K562 (cell line): ENCODE measurements at regions not wholly inside any gene's neighbourhood (a gene's known extent, or its start where the extent isn't known, plus 50 kb on each side); places are given as distances from the start of the nearest gene placed in this dataset.

Experiments used
- ATAC-seq: fragments of 200-7000 bp; cut with Tn5 transposase; 3 replicates; pipeline ENCODE4 v1.9.1; 2020; ENCODE audit warnings: moderate library complexity
- BruUV-seq: library from RNA; stranded (reverse); fragments of 400-500 nt; replicated peaks from 2 replicates; lab custom pipeline; 2021; lab: Mats Ljungman, UMichigan
- CTCF ChIA-PET: fragments of 300-600 bp; formaldehyde crosslinking; extraction: SDS; loops from one replicate; lab custom pipeline; 2021; ENCODE audit warnings: low intra/inter-chr PET ratio; lab: Yijun Ruan, JAX
- POLR2A ChIA-PET: fragments of 300-600, 350-650 bp; sonication (Branson Sonifier 250); formaldehyde crosslinking; extraction: SDS; loops from one replicate; lab custom pipeline; 2021; ENCODE audit warnings: antibody characterized with exemption, inconsistent platforms; lab: Yijun Ruan, JAX
- DNase-seq, 4 experiments: peaks; one replicate each; pipeline versions ENCODE4 v3.0.0 to v3.0.0-alpha.2; 2011 to 2018; ENCODE audit warnings: low spot score in 3 of 4, mixed read lengths in 3 of 4; ENCODE audit errors: extremely low read depth in 1 of 4
- FAIRE-seq: peaks from 2 replicates; lab custom pipeline; 2011; peaks lifted over from hg19 to GRCh38; lab: Jason Lieb, UNC
- H2AFZ ChIP-seq: 2 replicates; pipeline ENCODE4 v1.6.0; 2011; ENCODE audit warnings: low read depth, low read length, control low read depth, inconsistent platforms
- H3K27ac ChIP-seq: fragments of 200-600 bp; 3 replicates; pipeline ENCODE4 v1.8.0; 2011; ENCODE audit warnings: low read depth, mild to moderate bottlenecking, control low read depth, inconsistent platforms, low read length, moderate library complexity, mixed read lengths; ENCODE audit errors: extremely low read depth
- H3K27me3 ChIP-seq, 2 experiments: fragments of 300-600 bp in 1 of 2; 2 replicates in 1 of 2; 3 replicates in 1 of 2; pipeline versions ENCODE4 v1.6.0 to v1.8.0; 2011; ENCODE audit warnings: inconsistent platforms in 2 of 2, low read length in 2 of 2, mild to moderate bottlenecking in 1 of 2, mixed read lengths in 1 of 2, moderate library complexity in 1 of 2; ENCODE audit not compliant: control insufficient read depth in 2 of 2, insufficient read depth in 2 of 2
- H3K36me3 ChIP-seq: fragments of 300-600 bp; 3 replicates; pipeline ENCODE4 v1.8.0; 2011; ENCODE audit warnings: mild to moderate bottlenecking, low read length, inconsistent platforms; ENCODE audit not compliant: control insufficient read depth, insufficient read depth
- H3K4me1 ChIP-seq, 2 experiments: fragments of 200-600 bp in 1 of 2; replicated peaks in 1 of 2; 2 replicates in 1 of 2; 3 replicates in 1 of 2; pipeline versions ENCODE4 v1.5.1 to v1.8.0; 2011; ENCODE audit warnings: inconsistent platforms in 2 of 2, low read length in 2 of 2, mild to moderate bottlenecking in 1 of 2, mixed read lengths in 1 of 2, moderate library complexity in 1 of 2; ENCODE audit not compliant: control insufficient read depth in 2 of 2, insufficient read depth in 2 of 2
- H3K4me2 ChIP-seq: 2 replicates; pipeline ENCODE4 v1.6.1; 2011; ENCODE audit warnings: low read length, control low read depth, inconsistent platforms, mixed read lengths; ENCODE audit not compliant: insufficient read depth
- H3K4me3 ChIP-seq: fragments of 200-600 bp; sonication (generic), shearing (Covaris generic); 2 replicates; pipeline ENCODE4 v1.5.1; 2016; ENCODE audit warnings: control low read depth, inconsistent platforms
- H3K79me2 ChIP-seq: fragments of 200-600 bp; 3 replicates; pipeline ENCODE4 v1.8.0; 2011; ENCODE audit warnings: low read length, inconsistent platforms; ENCODE audit not compliant: control insufficient read depth, insufficient read depth
- H3K9ac ChIP-seq, 2 experiments: 2 replicates each; pipeline versions ENCODE4 v1.6.0 to v1.6.1; 2011; ENCODE audit warnings: low read depth in 2 of 2, low read length in 2 of 2, control low read depth in 1 of 2, inconsistent platforms in 1 of 2, mild to moderate bottlenecking in 1 of 2, mixed read lengths in 1 of 2; ENCODE audit not compliant: insufficient read depth in 1 of 2
- H3K9me1 ChIP-seq: one replicate; pipeline ENCODE4 v1.6.0; 2011; ENCODE audit warnings: inconsistent platforms, mild to moderate bottlenecking, low read length, moderate library complexity; ENCODE audit not compliant: control insufficient read depth, insufficient read depth
- H3K9me3 ChIP-seq: replicated peaks from 2 replicates; pipeline ENCODE4 v1.5.1; 2011; ENCODE audit warnings: low read depth, low read length, inconsistent platforms; ENCODE audit not compliant: control insufficient read depth, insufficient read depth
- H4K20me1 ChIP-seq: replicated peaks from 2 replicates; pipeline ENCODE4 v1.6.1; 2011; ENCODE audit warnings: low read length, inconsistent platforms, mixed read lengths; ENCODE audit not compliant: control insufficient read depth, insufficient read depth
- HLTF ChIP-seq: fragments of 450-650 bp; IDR thresholded peaks from 2 replicates; pipeline ENCODE4 v1.6.1; 2016
- NFIC ChIP-seq: fragments of 450-650 bp; IDR thresholded peaks from 2 replicates; pipeline ENCODE4 v1.6.1; 2017; ENCODE audit warnings: mild to moderate bottlenecking, inconsistent platforms
- RBFOX2 ChIP-seq: fragments of 200-400 bp; formaldehyde crosslinking; IDR thresholded peaks from 2 replicates; pipeline ENCODE4 v1.6.1; 2017; ENCODE audit warnings: low read depth, mild to moderate bottlenecking, low read length, moderate library complexity
- TRIM28 ChIP-seq: fragments of 450-650 bp; IDR thresholded peaks from 2 replicates; pipeline ENCODE4 v1.6.1; 2017
- ZNF436 ChIP-seq: fragments of 250-450, 450-650 bp; sonication (Bioruptor Pico); formaldehyde crosslinking; IDR thresholded peaks from 2 replicates; pipeline ENCODE4 v1.7.0; 2020; ENCODE audit warnings: mild to moderate bottlenecking
- WGBS: fragments of 100-300 bp; shearing (Covaris generic); methylation state at CpG from one replicate; pipeline ENCODE4 v1.1.6; 2016; ENCODE audit warnings: low coverage, mixed read lengths; ENCODE audit not compliant: insufficient coverage; ENCODE audit errors: missing lambda C conversion rate; 5-methylcytosine and 5-hydroxymethylcytosine counted together
- in situ Hi-C: fragments of 300-500 bp; cut with MboI; formaldehyde crosslinking; loops from 4 replicates; pipeline ENCODE4 v1.15.0; 2018; ENCODE audit warnings: inconsistent platforms, mixed read lengths
- intact Hi-C: fragments of 100-400 bp; cut with micrococcal nuclease; formaldehyde crosslinking; loops from 2 replicates; pipeline ENCODE4 v1.14.2; 2022
- TF ChIP-seq, protein P1 (sequence below), 3 experiments: IDR thresholded peaks in 2 of 3; conservative IDR thresholded peaks in 1 of 3; 2 replicates each; pipeline ENCODE4 v1.5.1; 2011 to 2012; ENCODE audit warnings: low read length in 3 of 3, mild to moderate bottlenecking in 3 of 3, control low read depth in 2 of 3, improper control_type of control experiment in 1 of 3, inconsistent platforms in 1 of 3, low read depth in 1 of 3, mixed read lengths in 1 of 3, moderate library complexity in 1 of 3; ENCODE audit not compliant: insufficient read depth in 2 of 3
- TF ChIP-seq, protein P2 (sequence below), 2 experiments: fragments of 450-650 bp; formaldehyde crosslinking in 1 of 2; IDR thresholded peaks; 2 replicates each; pipeline versions ENCODE4 v1.4.0 to v1.6.1; 2014 to 2020; ENCODE audit warnings: mild to moderate bottlenecking in 2 of 2, borderline replicate concordance in 1 of 2, low read depth in 1 of 2

DNA sequence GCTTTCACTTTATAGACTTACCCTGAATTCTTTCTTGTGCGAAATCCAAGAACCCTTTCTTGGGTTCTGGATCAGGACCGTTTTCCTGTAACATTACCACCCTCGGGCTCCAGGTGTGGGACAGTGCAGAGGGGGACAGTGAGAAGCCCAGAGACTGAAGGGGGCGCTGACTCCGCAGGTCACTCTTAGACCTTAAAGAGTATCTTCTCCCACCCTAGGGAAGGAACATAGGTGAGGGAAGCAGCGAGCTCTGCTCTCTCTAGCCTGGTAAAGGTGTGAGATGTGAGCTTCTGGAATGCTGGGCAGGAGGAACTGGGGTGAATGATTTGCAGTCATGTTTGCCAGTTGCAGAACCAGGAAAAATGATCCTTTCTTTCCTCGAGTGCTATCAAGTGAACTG lies 80.8 kb upstream of the ZNF507 start:
- no peak for FAIRE-seq
- Histone ChIP-seq H3K4me2 (no peak overlapping the region), H2AFZ (no peak overlapping the region), H3K4me1 (no peaks in the 10 kb centered on the region), H3K27me3 (peaks cover 23 to 33% of the 10 kb centered on the region in 2 experiments), H4K20me1 (no peaks in the 10 kb centered on the region), H3K79me2 (no peaks in the 10 kb centered on the region), H3K4me3 (no peak overlapping the region), H3K9me1 (no peaks in the 10 kb centered on the region), H3K9ac (no peak overlapping the region), H3K36me3 (no peaks in the 10 kb centered on the region), H3K27ac (no peak overlapping the region), H3K9me3 (no peaks in the 10 kb centered on the region)
- intact Hi-C loops (no loop called here), in situ Hi-C loops (no loop called here)
- CTCF ChIA-PET: no interaction called here
- ATAC-seq: peak; percentile 72; the same call in 2 of the 3 replicates
- no peak for TF ChIP-seq RBFOX2
- TF ChIP-seq, protein P1, sequence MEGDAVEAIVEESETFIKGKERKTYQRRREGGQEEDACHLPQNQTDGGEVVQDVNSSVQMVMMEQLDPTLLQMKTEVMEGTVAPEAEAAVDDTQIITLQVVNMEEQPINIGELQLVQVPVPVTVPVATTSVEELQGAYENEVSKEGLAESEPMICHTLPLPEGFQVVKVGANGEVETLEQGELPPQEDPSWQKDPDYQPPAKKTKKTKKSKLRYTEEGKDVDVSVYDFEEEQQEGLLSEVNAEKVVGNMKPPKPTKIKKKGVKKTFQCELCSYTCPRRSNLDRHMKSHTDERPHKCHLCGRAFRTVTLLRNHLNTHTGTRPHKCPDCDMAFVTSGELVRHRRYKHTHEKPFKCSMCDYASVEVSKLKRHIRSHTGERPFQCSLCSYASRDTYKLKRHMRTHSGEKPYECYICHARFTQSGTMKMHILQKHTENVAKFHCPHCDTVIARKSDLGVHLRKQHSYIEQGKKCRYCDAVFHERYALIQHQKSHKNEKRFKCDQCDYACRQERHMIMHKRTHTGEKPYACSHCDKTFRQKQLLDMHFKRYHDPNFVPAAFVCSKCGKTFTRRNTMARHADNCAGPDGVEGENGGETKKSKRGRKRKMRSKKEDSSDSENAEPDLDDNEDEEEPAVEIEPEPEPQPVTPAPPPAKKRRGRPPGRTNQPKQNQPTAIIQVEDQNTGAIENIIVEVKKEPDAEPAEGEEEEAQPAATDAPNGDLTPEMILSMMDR (IDR thresholded peaks at IDR 0.05 in 2 of 3, conservative IDR thresholded peaks at IDR 0.05 in 1 of 3; ENCODE audit: insufficient read depth in 2 of 3, low read depth in 1 of 3, low read length in 3 of 3): peak in 1 of 3 experiments; percentile 18; a peak in 2 of 6 replicates
- POLR2A ChIA-PET: no interaction called here
- DNase-seq: no peak
- WGBS: under 1% methylated on average over 7 of the region's 7 CpGs
- BruUV-seq: no TSS peak

DNA sequence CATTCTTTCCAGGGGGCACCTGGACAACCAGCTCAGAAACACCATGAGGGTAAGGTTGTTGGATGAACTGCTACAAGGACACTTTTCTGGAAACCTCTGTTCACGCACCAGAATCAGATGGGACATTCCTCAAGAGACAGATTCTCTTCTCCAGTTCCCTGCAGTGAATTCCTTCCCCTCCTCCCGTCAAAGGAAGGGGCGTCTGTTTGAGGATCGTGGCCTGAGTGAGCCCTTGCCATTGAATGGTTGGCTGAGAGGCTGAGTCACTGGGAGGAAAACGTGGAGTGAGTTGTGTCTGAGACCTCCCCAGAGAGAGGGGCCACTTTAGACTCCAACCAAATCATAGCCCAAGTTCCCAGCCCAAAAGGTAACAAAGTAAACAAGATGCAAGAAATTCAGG lies 79.4 kb upstream of the ZNF507 start:
- DNase-seq (no peak), FAIRE-seq (no peak), ATAC-seq (no peak)
- H4K20me1 ChIP-seq: no peaks in the 10 kb centered on the region
- no peaks in the 10 kb centered on the region for H3K36me3 ChIP-seq
- H3K9me3 ChIP-seq: no peaks in the 10 kb centered on the region
- no peaks in the 10 kb centered on the region for H3K79me2 ChIP-seq
- H3K4me1 ChIP-seq: no peaks in the 10 kb centered on the region
- ChIA-PET POLR2A (no interaction called here), CTCF (no interaction called here)
- peaks cover 26 to 44% of the 10 kb centered on the region in 2 experiments for H3K27me3 ChIP-seq
- H3K9ac ChIP-seq: no peak overlapping the region
- in situ Hi-C loops (no loop called here), intact Hi-C loops (no loop called here)
- no peak overlapping the region for H3K4me2 ChIP-seq
- 0% methylated on average over 4 of the region's 5 CpGs for WGBS
- H3K27ac ChIP-seq: no peak overlapping the region
- BruUV-seq: no TSS peak
- no peaks in the 10 kb centered on the region for H3K9me1 ChIP-seq
- no peak overlapping the region for H2AFZ ChIP-seq
- H3K4me3 ChIP-seq: no peak overlapping the region
- TF ChIP-seq ZNF436 (CRISPR knock-in tag) (no peak), HLTF (no peak), TRIM28 (no peak), NFIC (no peak)
- TF ChIP-seq, protein P2, sequence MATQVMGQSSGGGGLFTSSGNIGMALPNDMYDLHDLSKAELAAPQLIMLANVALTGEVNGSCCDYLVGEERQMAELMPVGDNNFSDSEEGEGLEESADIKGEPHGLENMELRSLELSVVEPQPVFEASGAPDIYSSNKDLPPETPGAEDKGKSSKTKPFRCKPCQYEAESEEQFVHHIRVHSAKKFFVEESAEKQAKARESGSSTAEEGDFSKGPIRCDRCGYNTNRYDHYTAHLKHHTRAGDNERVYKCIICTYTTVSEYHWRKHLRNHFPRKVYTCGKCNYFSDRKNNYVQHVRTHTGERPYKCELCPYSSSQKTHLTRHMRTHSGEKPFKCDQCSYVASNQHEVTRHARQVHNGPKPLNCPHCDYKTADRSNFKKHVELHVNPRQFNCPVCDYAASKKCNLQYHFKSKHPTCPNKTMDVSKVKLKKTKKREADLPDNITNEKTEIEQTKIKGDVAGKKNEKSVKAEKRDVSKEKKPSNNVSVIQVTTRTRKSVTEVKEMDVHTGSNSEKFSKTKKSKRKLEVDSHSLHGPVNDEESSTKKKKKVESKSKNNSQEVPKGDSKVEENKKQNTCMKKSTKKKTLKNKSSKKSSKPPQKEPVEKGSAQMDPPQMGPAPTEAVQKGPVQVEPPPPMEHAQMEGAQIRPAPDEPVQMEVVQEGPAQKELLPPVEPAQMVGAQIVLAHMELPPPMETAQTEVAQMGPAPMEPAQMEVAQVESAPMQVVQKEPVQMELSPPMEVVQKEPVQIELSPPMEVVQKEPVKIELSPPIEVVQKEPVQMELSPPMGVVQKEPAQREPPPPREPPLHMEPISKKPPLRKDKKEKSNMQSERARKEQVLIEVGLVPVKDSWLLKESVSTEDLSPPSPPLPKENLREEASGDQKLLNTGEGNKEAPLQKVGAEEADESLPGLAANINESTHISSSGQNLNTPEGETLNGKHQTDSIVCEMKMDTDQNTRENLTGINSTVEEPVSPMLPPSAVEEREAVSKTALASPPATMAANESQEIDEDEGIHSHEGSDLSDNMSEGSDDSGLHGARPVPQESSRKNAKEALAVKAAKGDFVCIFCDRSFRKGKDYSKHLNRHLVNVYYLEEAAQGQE (IDR thresholded peaks at IDR 0.05; ENCODE audit: borderline replicate concordance): no peak
- TF ChIP-seq, protein P2 (CRISPR knock-in tag; IDR thresholded peaks at IDR 0.05; ENCODE audit: low read depth): no peak
